Neural crest cell (in vitro differentiated cells): ENCODE measurements at regions not wholly inside any gene's neighbourhood (a gene's known extent, or its start where the extent isn't known, plus 50 kb on each side); places are given as distances from the start of the nearest gene placed in this dataset.

Source experiments
- DNase-seq: peaks from one replicate; pipeline ENCODE4 v3.0.0; 2021; ENCODE audit warnings: low read depth, mixed read lengths, low spot score
- H3K27ac Mint-ChIP-seq: one replicate; pipeline ENCODE4 v1.8.0; 2021; ENCODE audit warnings: mild to moderate bottlenecking, mixed read lengths; ENCODE audit not compliant: unreplicated experiment
- H3K27me3 Mint-ChIP-seq: 2 replicates; pipeline ENCODE4 v1.8.0; 2021; ENCODE audit warnings: low read depth, mild to moderate bottlenecking, mixed read lengths
- H3K36me3 Mint-ChIP-seq: 2 replicates; pipeline ENCODE4 v1.8.0; 2021; ENCODE audit warnings: low read depth, mild to moderate bottlenecking, mixed read lengths
- H3K4me1 Mint-ChIP-seq: 2 replicates; pipeline ENCODE4 v1.8.0; 2021; ENCODE audit warnings: mixed read lengths
- H3K4me3 Mint-ChIP-seq: one replicate; pipeline ENCODE4 v1.8.0; 2021; ENCODE audit warnings: mild to moderate bottlenecking, mixed read lengths
- H3K9me3 Mint-ChIP-seq: 2 replicates; pipeline ENCODE4 v1.8.0; 2021; ENCODE audit warnings: mixed read lengths
- CTCF ChIP-seq: fragments of 200-600 bp; sonication (generic); conservative IDR thresholded peaks from 2 replicates; pipeline ENCODE4 v1.5.0; 2021; ENCODE audit warnings: antibody characterized with exemption, mild to moderate bottlenecking

DNA sequence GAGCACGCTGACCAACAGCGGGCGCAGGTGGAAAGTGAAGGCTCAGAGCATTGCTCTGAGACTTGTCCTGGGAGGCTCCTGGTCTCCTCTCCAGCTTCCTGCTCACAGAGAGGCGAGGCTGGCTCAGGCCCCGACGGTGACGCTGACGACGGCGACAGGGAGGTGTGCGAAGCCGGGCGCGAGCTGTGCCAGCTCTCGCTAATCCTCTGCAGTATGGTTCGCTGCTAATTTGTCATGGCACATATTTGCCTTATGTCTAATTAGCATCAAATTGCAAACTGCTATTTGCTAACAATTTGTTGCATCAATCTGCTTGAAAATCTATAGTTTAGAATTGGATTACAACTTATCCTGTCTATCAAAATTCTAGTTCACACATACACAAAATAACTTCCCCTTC, 469.8 kb upstream of the ZNF507 start:
- TF ChIP-seq CTCF = no peak
- Mint-ChIP-seq H3K27ac (no peak overlapping the region), H3K27me3 (peaks cover 9% of the 10 kb centered on the region), H3K4me1 (no peaks in the 10 kb centered on the region), H3K36me3 (no peaks in the 10 kb centered on the region), H3K9me3 (peaks cover 10% of the 10 kb centered on the region), H3K4me3 (no peak overlapping the region)
- no peak for DNase-seq

DNA sequence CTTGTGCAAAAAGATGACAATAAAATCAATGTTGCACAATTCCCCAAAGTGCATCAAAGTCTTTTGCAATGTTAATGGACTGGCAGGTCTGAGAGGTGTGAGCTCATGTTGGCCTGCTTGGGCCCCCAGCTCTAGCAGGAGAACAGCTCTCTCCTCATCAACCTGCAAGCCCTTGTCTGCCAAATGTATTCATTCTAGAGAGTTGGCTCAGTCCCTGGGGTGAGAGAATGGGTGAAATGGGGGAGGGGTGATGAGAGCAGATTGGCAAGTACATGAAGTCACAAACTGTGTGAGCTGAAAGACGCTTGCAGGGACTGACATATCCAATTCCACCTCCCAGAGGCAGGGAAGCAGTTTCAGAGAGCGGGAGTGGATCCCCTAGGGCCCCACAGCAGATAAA, 465.1 kb upstream of the ZNF507 start:
- no peak overlapping the region for H3K27ac Mint-ChIP-seq
- peaks cover 4% of the 10 kb centered on the region for H3K4me1 Mint-ChIP-seq
- no peak overlapping the region for H3K4me3 Mint-ChIP-seq
- no peak for TF ChIP-seq CTCF
- no peaks in the 10 kb centered on the region for H3K36me3 Mint-ChIP-seq
- peaks cover 3% of the 10 kb centered on the region for H3K9me3 Mint-ChIP-seq
- no peak for DNase-seq
- H3K27me3 Mint-ChIP-seq = peaks cover 11% of the 10 kb centered on the region

- DNase-seq = no peak
- H3K4me3 Mint-ChIP-seq = no peak overlapping the region
- H3K36me3 Mint-ChIP-seq = no peaks in the 10 kb centered on the region
- H3K4me1 Mint-ChIP-seq = peaks cover 4% of the 10 kb centered on the region
- H3K27me3 Mint-ChIP-seq = peaks cover 23% of the 10 kb centered on the region
- no peak overlapping the region for H3K27ac Mint-ChIP-seq
- TF ChIP-seq CTCF = no peak
- H3K9me3 Mint-ChIP-seq = peaks cover 3% of the 10 kb centered on the region
These were observed 463.4 kb upstream of the ZNF507 start for GRCh38 chr19:31881988-31882387.

GRCh38 chr19:31882709-31883108, 462.7 kb upstream of the ZNF507 start:
- H3K27ac Mint-ChIP-seq = no peak overlapping the region
- no peaks in the 10 kb centered on the region for H3K36me3 Mint-ChIP-seq
- H3K9me3 Mint-ChIP-seq = no peaks in the 10 kb centered on the region
- no peak for TF ChIP-seq CTCF
- H3K4me1 Mint-ChIP-seq = peaks cover 4% of the 10 kb centered on the region
- H3K27me3 Mint-ChIP-seq = peaks cover 30% of the 10 kb centered on the region
- DNase-seq = no peak
- no peak overlapping the region for H3K4me3 Mint-ChIP-seq

- H3K4me1 Mint-ChIP-seq = peaks cover 4% of the 10 kb centered on the region
- no peak for TF ChIP-seq CTCF
- DNase-seq = no peak
- no peak overlapping the region for H3K4me3 Mint-ChIP-seq
- H3K27ac Mint-ChIP-seq = peak overlapping the region; percentile 53
- H3K27me3 Mint-ChIP-seq = peaks cover 32% of the 10 kb centered on the region
- H3K9me3 Mint-ChIP-seq = no peaks in the 10 kb centered on the region
- H3K36me3 Mint-ChIP-seq = no peaks in the 10 kb centered on the region
These were observed 462.0 kb upstream of the ZNF507 start for GRCh38 chr19:31883296-31883990.
